ENCODE measurements at regions not wholly inside any gene's neighbourhood (a gene's known extent, or its start where the extent isn't known, plus 50 kb on each side); places are given as distances from the start of the nearest gene placed in this dataset.

GRCh38 chr5:145466533-145466932 lies 368.6 kb downstream of the PRELID2 start:
- no peak for DNase-seq
- WGBS (ENCODE audit: extremely low coverage, insufficient coverage, insufficient read length) = no CpG with 5 or more reads among the region's 1 CpG
- Histone ChIP-seq H3K4me2 (ENCODE audit: low read length) (no peak overlapping the region), H3K9me3 (ENCODE audit: insufficient read depth, low read depth, low read length) (no peaks in the 10 kb centered on the region), H2BK120ac (ENCODE audit: insufficient read depth, low read length, poor library complexity) (no peak overlapping the region), H3K79me1 (ENCODE audit: low read length) (no peaks in the 10 kb centered on the region), H3K14ac (ENCODE audit: low read length) (no peak overlapping the region), H4K12ac (ENCODE audit: low read depth, low read length) (no peak overlapping the region), H3K36me3 (ENCODE audit: control insufficient read depth in 1 of 2, insufficient read depth in 2 of 2, low read length in 2 of 2) (no peaks in the 10 kb centered on the region), H3K18ac (ENCODE audit: low read length) (no peak overlapping the region), H3K23ac (ENCODE audit: low read length) (no peak overlapping the region), H3K27me3 (ENCODE audit: insufficient read depth, low read length) (no peaks in the 10 kb centered on the region), H3K79me2 (ENCODE audit: control insufficient read depth, insufficient read depth, low read length, poor library complexity) (no peaks in the 10 kb centered on the region), H2AK5ac (ENCODE audit: low read length) (no peak overlapping the region), H3K9ac (ENCODE audit: low read length) (no peak overlapping the region), H3K4me1 (ENCODE audit: control insufficient read depth in 1 of 2, insufficient read depth in 2 of 2, low read length in 2 of 2) (no peaks in the 10 kb centered on the region), H3K27ac (ENCODE audit: low read depth, low read length) (no peak overlapping the region), H4K91ac (ENCODE audit: low read depth, low read length) (no peak overlapping the region), H2BK5ac (ENCODE audit: low read depth, low read length, poor library complexity) (no peak overlapping the region), H3K4ac (ENCODE audit: low read depth, low read length) (no peak overlapping the region), H4K8ac (ENCODE audit: low read depth, low read length) (no peak overlapping the region), H3K4me3 (ENCODE audit: low read depth, low read length) (no peak overlapping the region), H2BK12ac (ENCODE audit: low read length) (no peak overlapping the region), H2AFZ (ENCODE audit: insufficient read depth, low read length, poor library complexity) (no peak overlapping the region)

GRCh38 chr5:145465474-145466263 lies 369.5 kb downstream of the PRELID2 start:
- Histone ChIP-seq H3K79me1 (ENCODE audit: low read length) (no peaks in the 10 kb centered on the region), H4K8ac (ENCODE audit: low read depth, low read length) (no peak overlapping the region), H3K27me3 (ENCODE audit: insufficient read depth, low read length) (no peaks in the 10 kb centered on the region), H3K9me3 (ENCODE audit: insufficient read depth, low read depth, low read length) (no peaks in the 10 kb centered on the region), H2AK5ac (ENCODE audit: low read length) (no peak overlapping the region), H3K18ac (ENCODE audit: low read length) (no peak overlapping the region), H2BK120ac (ENCODE audit: insufficient read depth, low read length, poor library complexity) (no peak overlapping the region), H3K4me1 (ENCODE audit: control insufficient read depth in 1 of 2, insufficient read depth in 2 of 2, low read length in 2 of 2) (no peaks in the 10 kb centered on the region), H3K14ac (ENCODE audit: low read length) (no peak overlapping the region), H3K79me2 (ENCODE audit: control insufficient read depth, insufficient read depth, low read length, poor library complexity) (no peaks in the 10 kb centered on the region), H2AFZ (ENCODE audit: insufficient read depth, low read length, poor library complexity) (no peak overlapping the region), H3K23ac (ENCODE audit: low read length) (no peak overlapping the region), H4K91ac (ENCODE audit: low read depth, low read length) (no peak overlapping the region), H3K4me3 (ENCODE audit: low read depth, low read length) (no peak overlapping the region), H3K9ac (ENCODE audit: low read length) (no peak overlapping the region), H2BK5ac (ENCODE audit: low read depth, low read length, poor library complexity) (no peak overlapping the region), H3K27ac (ENCODE audit: low read depth, low read length) (no peak overlapping the region), H3K36me3 (ENCODE audit: control insufficient read depth in 1 of 2, insufficient read depth in 2 of 2, low read length in 2 of 2) (no peaks in the 10 kb centered on the region), H4K12ac (ENCODE audit: low read depth, low read length) (no peak overlapping the region), H3K4ac (ENCODE audit: low read depth, low read length) (no peak overlapping the region), H2BK12ac (ENCODE audit: low read length) (no peak overlapping the region), H3K4me2 (ENCODE audit: low read length) (no peak overlapping the region)
- no peak for DNase-seq
- WGBS (ENCODE audit: extremely low coverage, insufficient coverage, insufficient read length) = no CpG with 5 or more reads among the region's 6 CpGs

GRCh38 chr5:145464171-145464570 lies 371.0 kb downstream of the PRELID2 start:
- Histone ChIP-seq H3K23ac (ENCODE audit: low read length) (no peak overlapping the region), H3K79me2 (ENCODE audit: control insufficient read depth, insufficient read depth, low read length, poor library complexity) (no peaks in the 10 kb centered on the region), H4K12ac (ENCODE audit: low read depth, low read length) (no peak overlapping the region), H3K4me2 (ENCODE audit: low read length) (no peak overlapping the region), H2BK5ac (ENCODE audit: low read depth, low read length, poor library complexity) (no peak overlapping the region), H3K27me3 (ENCODE audit: insufficient read depth, low read length) (no peaks in the 10 kb centered on the region), H3K79me1 (ENCODE audit: low read length) (no peaks in the 10 kb centered on the region), H4K91ac (ENCODE audit: low read depth, low read length) (no peak overlapping the region), H3K36me3 (ENCODE audit: control insufficient read depth in 1 of 2, insufficient read depth in 2 of 2, low read length in 2 of 2) (no peaks in the 10 kb centered on the region), H3K14ac (ENCODE audit: low read length) (no peak overlapping the region), H2BK120ac (ENCODE audit: insufficient read depth, low read length, poor library complexity) (no peak overlapping the region), H3K27ac (ENCODE audit: low read depth, low read length) (no peak overlapping the region), H3K9ac (ENCODE audit: low read length) (no peak overlapping the region), H3K4ac (ENCODE audit: low read depth, low read length) (no peak overlapping the region), H2BK12ac (ENCODE audit: low read length) (no peak overlapping the region), H3K9me3 (ENCODE audit: insufficient read depth, low read depth, low read length) (no peaks in the 10 kb centered on the region), H2AFZ (ENCODE audit: insufficient read depth, low read length, poor library complexity) (no peak overlapping the region), H4K8ac (ENCODE audit: low read depth, low read length) (no peak overlapping the region), H2AK5ac (ENCODE audit: low read length) (no peak overlapping the region), H3K4me1 (ENCODE audit: control insufficient read depth in 1 of 2, insufficient read depth in 2 of 2, low read length in 2 of 2) (no peaks in the 10 kb centered on the region), H3K4me3 (ENCODE audit: low read depth, low read length) (no peak overlapping the region), H3K18ac (ENCODE audit: low read length) (no peak overlapping the region)
- no peak for DNase-seq
- no CpG with 5 or more reads among the region's 1 CpG for WGBS (ENCODE audit: extremely low coverage, insufficient coverage, insufficient read length)

- Histone ChIP-seq H2BK5ac (ENCODE audit: low read depth, low read length, poor library complexity) (no peak overlapping the region), H4K12ac (ENCODE audit: low read depth, low read length) (no peak overlapping the region), H2BK12ac (ENCODE audit: low read length) (no peak overlapping the region), H3K79me2 (ENCODE audit: control insufficient read depth, insufficient read depth, low read length, poor library complexity) (no peaks in the 10 kb centered on the region), H3K36me3 (ENCODE audit: control insufficient read depth in 1 of 2, insufficient read depth in 2 of 2, low read length in 2 of 2) (no peaks in the 10 kb centered on the region), H3K4ac (ENCODE audit: low read depth, low read length) (no peak overlapping the region), H2AK5ac (ENCODE audit: low read length) (no peak overlapping the region), H2BK120ac (ENCODE audit: insufficient read depth, low read length, poor library complexity) (no peak overlapping the region), H3K27ac (ENCODE audit: low read depth, low read length) (no peak overlapping the region), H2AFZ (ENCODE audit: insufficient read depth, low read length, poor library complexity) (no peak overlapping the region), H3K23ac (ENCODE audit: low read length) (no peak overlapping the region), H3K27me3 (ENCODE audit: insufficient read depth, low read length) (no peaks in the 10 kb centered on the region), H4K91ac (ENCODE audit: low read depth, low read length) (no peak overlapping the region), H3K4me2 (ENCODE audit: low read length) (no peak overlapping the region), H3K14ac (ENCODE audit: low read length) (no peak overlapping the region), H3K4me1 (ENCODE audit: control insufficient read depth in 1 of 2, insufficient read depth in 2 of 2, low read length in 2 of 2) (no peaks in the 10 kb centered on the region), H4K8ac (ENCODE audit: low read depth, low read length) (no peak overlapping the region), H3K79me1 (ENCODE audit: low read length) (no peaks in the 10 kb centered on the region), H3K9ac (ENCODE audit: low read length) (no peak overlapping the region), H3K9me3 (ENCODE audit: insufficient read depth, low read depth, low read length) (no peaks in the 10 kb centered on the region), H3K4me3 (ENCODE audit: low read depth, low read length) (no peak overlapping the region), H3K18ac (ENCODE audit: low read length) (no peak overlapping the region)
- no CpG with 5 or more reads among the region's 1 CpG for WGBS (ENCODE audit: extremely low coverage, insufficient coverage, insufficient read length)
- DNase-seq = no peak
Observed at GRCh38 chr5:145463634-145464033, 371.5 kb downstream of the PRELID2 start.

Data from trophoblast cell (in vitro differentiated cells and primary cell).